Neural cell (in vitro differentiated cells): ENCODE measurements at regions not wholly inside any gene's neighbourhood (a gene's known extent, or its start where the extent isn't known, plus 50 kb on each side); places are given as distances from the start of the nearest gene placed in this dataset.

Source experiments
- CTCF ChIP-seq: fragments of 450-650 bp; IDR thresholded peaks from 2 replicates; pipeline ENCODE4 v1.5.1; 2014; ENCODE audit warnings: antibody characterized with exemption, mild to moderate bottlenecking, moderate library complexity; ENCODE audit not compliant: poor library complexity, severe bottlenecking
- EZH2 ChIP-seq: fragments of 200-600, 300-800 bp; shearing (Covaris generic), sonication (generic); IDR thresholded peaks from 2 replicates; pipeline ENCODE4 v1.6.1; 2014; ENCODE audit warnings: antibody characterized with exemption, low read length, borderline replicate concordance, mild to moderate bottlenecking; ENCODE audit not compliant: insufficient read depth, poor library complexity, severe bottlenecking
- MXI1 ChIP-seq: fragments of 450-650 bp; conservative IDR thresholded peaks from 2 replicates; pipeline ENCODE4 v1.6.1; 2014; ENCODE audit warnings: antibody characterized with exemption, mild to moderate bottlenecking; ENCODE audit not compliant: poor library complexity, severe bottlenecking
- POLR2AphosphoS5 ChIP-seq: IDR thresholded peaks from 2 replicates; pipeline ENCODE4 v1.6.1; 2012
- RAD21 ChIP-seq: fragments of 450-650 bp; conservative IDR thresholded peaks from 2 replicates; pipeline ENCODE4 v1.6.1; 2014; ENCODE audit warnings: antibody characterized with exemption, mild to moderate bottlenecking, moderate library complexity
- SMC3 ChIP-seq: fragments of 450-650 bp; conservative IDR thresholded peaks from 2 replicates; pipeline ENCODE4 v1.6.1; 2014; ENCODE audit warnings: antibody characterized with exemption, mild to moderate bottlenecking, moderate library complexity; ENCODE audit not compliant: poor library complexity
- TAF1 ChIP-seq: IDR thresholded peaks from 2 replicates; pipeline ENCODE4 v1.6.1; 2012; ENCODE audit warnings: low read depth

GRCh38 chr22:22368516-22368915, 123.9 kb downstream of the VPREB1 start:
- TF ChIP-seq CTCF: no peak
- no peak for TF ChIP-seq TAF1
- no peak for TF ChIP-seq POLR2AphosphoS5
- no peak for TF ChIP-seq MXI1
- TF ChIP-seq EZH2: no peak
- TF ChIP-seq RAD21: no peak
- no peak for TF ChIP-seq SMC3
